ENCODE measurements at regions not wholly inside any gene's neighbourhood (a gene's known extent, or its start where the extent isn't known, plus 50 kb on each side); places are given as distances from the start of the nearest gene placed in this dataset.
"Not testable (repeated sequence)": the region's sequence is repeated elsewhere in the genome, so short reads cannot be mapped to it uniquely, and the experiment has no call there.

DNA sequence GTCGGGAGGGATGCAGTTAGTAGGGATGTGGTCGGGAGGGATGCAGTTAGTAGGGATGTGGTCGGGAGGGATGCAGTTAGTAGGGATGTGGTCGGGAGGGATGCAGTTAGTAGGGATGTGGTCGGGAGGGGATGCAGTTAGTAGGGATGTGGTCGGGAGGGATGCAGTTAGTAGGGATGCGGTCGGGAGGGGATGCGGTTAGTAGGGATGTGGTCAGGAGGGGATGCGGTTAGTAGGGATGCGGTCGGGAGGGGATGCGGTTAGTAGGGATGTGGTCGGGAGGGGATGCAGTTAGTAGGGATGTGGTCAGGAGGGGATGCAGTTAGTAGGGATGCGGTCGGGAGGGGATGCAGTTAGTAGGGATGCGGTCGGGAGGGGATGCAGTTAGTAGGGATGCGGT, 96.2 kb downstream of the BDH1 start:
- DNase-seq (ENCODE audit: low read depth): not testable (repeated sequence)

DNA sequence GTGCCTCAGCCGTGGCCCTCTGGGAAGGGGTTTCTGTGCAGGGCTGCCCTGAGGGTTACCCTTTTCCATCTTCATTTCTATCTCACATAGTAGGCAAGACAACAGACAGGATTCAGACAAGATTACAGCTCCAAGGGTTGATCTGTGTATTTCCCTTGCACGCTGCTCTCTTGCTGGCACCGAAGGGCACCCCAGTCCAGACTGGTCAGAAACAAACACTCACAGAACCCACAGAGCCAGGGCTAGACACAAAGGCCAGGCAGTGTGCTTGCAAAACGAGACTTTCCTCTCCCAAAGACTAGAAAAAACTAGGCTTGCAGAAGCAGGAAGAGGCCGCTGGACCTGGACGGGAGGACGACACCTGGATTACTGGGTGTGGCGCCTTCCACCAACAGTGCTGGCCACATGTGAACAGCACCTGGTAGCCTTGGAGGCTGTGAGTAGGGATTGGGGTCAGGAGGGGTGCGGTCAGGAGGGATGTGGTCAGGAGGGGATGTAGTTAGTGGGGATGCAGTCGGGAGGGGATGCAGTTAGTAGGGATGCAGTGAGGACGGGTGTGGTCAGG, 96.8 kb downstream of the BDH1 start:
- DNase-seq (ENCODE audit: low read depth): no peak

DNA sequence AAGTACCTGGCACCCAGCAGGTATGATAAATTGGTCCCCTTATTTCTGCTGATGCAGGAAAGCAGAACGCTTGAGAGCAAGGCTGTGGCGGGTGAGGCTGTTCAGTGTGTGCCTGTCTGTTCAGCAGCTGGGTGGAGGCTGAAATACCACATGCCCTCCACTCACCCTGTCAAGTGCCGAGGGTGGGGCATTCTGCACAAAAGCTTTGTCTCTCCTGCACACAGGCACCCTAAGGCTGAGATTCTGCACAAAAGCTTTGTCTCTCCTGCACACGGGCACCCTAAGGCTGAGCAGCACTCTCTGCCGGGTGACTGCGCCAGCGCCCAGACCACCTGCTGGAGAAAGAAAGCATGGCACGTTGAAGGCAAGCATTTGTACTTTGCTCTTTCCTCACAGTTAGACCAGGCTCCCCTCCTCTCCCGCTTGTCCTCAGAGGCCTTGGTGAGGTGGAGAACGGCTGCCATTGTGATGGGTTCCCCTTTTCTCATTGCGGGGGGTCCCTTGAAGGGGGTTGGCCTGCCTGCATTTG, 97.5 kb downstream of the BDH1 start:
- DNase-seq (ENCODE audit: low read depth): no peak

DNA sequence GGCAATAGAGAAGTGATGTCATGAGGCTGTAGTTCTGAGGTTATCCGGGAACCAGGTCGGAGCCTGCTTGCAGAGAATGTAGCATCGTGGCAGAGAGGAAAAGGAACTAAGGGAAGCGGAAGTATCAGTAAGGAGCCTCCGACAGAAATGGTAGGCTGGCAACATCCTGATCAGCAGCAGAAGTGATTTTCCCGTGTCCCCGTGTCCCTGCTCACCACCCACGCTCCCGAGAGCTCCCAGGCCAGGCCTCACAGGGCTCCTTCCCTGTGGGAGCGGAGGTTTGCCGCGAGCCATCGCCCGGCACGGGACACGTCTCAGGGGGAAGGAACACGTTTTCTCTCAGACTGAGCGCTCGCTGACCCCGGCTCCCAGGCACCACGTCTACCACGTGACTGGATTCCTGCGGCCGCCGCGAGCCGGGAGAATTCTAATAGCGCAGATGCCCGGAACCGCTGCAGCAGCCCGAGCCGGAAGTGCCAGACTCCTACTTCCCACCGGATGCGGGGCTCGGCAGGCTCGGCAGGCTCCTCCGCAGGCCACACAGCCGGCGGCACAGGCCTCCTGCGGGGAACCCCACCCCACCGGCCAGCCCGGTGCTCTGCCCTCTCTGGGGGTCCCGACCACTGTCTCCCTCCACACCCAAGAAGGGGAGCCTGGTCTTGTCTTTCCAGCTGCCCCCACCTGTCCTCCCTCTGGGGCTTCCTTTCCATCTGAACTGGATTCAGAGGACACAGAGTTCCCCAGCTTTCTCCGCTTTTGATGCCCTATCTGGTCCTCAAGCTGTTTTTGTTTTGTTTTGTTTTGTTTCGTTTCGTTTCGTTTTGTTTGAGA, 99.3 kb downstream of the BDH1 start:
- peak; percentile 86 for DNase-seq (ENCODE audit: low read depth)

DNA sequence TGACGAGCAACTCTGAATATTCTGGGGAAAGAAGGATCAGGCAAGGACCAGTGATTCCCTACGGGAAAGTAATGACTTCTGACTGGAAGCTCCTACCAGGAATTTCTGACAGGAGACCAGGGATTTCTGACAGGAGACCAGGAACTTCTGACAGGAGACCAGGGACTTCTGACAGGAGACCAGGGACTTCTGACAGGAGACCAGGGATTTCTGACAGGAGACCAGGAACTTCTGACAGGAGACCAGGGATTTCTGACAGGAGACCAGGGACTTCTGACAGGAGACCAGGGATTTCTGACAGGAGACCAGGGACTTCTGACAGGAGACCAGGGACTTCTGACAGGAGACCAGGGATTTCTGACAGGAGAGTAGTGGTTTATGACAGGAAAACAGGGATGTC, 100.9 kb downstream of the BDH1 start:
- DNase-seq (ENCODE audit: low read depth): not testable (repeated sequence)

DNA sequence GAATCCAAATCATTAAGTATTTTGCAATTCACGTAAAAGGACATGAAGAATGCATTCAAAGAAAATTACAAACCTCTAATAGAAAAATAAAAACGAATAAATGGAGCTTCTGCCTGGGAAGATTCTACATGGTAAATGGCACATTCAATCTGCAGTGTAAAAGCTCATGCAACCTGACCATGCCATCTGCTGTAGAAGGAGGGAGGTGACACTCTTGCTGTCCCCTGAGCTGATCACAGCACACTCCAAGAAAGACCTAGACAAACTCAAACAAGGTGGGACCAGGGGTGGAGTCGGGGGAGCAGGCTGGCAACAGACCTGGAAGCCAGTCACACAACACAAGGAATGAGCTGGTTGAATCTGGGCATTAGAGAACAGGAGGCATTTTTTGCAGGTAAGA, 101.8 kb downstream of the BDH1 start:
- DNase-seq (ENCODE audit: low read depth): no peak

DNA sequence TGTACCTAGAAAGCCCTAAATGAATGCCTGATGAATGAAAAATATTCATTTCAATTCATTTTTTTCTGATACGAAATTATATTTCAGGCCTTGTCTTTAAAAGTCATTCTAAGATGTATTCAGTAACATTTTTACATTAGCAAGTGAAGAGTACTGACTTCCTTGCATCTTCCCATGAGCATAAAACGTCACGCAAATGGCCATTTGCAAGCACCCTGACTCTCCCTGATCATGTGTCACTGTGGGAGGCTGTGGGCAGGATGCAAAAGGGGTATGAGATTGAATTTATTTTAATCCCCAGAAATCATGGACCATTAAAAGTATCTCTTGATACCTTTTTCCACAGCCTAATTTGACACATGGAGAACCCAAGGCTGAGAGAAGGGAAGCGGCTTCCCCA, 105.0 kb downstream of the BDH1 start:
- no peak for DNase-seq (ENCODE audit: low read depth)

DNA sequence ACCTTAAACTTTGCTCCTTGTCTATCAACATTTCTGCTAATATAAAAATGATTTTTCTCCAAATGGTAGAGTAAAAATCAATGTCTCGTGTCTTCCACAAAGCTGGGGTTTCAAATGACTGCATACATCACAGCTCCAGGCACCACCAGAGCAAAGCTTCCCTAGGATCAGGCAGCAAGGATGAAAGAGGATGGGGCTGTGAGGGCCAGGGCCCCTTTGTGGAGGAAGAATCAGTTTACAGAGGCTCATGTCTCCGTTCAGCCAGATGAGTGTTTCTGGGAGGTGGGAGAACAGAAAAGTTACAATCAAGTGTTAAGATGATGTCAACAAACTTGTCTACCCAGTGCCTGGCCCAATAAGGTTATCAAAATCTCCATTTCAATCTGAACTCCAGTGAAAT, 105.5 kb downstream of the BDH1 start:
- no peak for DNase-seq (ENCODE audit: low read depth)

DNA sequence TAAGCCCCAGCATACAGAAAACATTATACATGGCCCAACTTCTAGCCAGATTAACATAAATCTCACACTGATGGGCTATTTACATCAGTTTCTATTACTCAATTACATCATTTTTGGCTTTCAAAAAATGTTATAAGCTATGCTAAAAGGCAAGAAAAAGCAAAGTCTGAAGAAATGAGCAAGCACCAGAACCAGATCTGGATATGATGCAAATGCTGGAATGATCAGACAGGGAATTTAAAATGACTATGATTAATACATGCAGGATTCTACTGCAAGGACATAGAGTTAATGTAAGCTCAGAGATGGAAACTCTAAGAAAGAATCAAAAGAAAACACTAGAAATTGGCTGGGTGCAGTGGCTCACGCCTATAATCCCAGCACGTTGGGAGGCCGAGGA, 106.6 kb downstream of the BDH1 start:
- peak; percentile 36 for DNase-seq (ENCODE audit: low read depth)

DNA sequence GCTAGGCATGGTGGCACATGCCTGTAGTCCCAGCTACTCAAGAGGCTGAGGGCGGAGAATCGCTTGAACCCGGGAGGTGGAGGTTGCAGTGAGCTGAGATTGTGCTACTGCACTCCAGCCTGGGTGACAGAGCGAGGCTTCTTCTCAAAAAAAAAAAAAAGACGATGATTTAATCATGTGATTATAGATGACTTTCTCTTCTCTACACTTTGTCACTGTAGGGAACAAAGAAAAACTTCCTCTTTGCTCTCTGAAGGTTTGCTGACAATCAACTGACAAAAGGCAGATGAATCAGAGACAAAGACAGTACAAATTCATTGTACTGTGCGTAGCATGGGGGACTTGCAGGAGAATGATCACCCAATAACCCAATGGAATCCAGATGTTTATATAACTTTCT, 108.0 kb downstream of the BDH1 start:
- not testable (repeated sequence) for DNase-seq (ENCODE audit: low read depth)

DNA sequence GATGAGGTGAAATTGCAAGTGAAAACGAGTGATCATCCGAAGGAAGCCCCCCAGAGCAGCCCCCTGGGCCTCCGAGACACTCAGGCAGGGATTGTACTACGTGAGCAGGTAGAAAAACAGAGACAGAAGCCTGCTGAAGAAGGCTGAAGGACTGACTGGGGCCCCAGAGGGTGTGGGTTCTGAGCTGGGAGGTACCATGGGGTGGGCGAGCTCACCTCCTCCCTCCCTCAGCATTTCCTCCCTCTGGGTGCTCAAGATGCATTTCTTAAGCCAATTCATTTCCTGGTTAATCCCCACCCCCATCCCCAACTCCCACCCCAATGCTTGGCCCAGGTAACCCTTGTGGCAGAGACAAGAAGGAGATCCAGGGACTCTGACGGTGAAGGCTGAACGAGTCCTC, 108.7 kb downstream of the BDH1 start:
- no peak for DNase-seq (ENCODE audit: low read depth)

DNA sequence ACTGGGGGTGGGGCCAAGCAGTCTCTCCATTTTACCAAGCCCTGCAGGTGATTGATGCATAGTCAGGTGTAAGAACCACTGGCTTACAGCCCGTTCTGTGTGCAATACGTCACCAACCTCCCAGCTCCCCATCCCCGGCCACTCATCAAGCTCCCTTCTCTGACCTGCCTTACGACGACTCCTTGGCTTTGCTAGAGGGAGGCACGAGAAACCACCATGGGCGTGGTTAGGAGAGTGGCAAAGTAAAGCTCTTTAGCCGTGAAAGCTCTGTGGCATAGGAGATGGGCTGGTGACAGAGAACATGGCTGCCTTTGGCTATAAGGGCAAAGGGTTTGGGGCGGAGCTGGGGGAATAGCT, 109.1 kb downstream of the BDH1 start:
- DNase-seq (ENCODE audit: low read depth): no peak

DNA sequence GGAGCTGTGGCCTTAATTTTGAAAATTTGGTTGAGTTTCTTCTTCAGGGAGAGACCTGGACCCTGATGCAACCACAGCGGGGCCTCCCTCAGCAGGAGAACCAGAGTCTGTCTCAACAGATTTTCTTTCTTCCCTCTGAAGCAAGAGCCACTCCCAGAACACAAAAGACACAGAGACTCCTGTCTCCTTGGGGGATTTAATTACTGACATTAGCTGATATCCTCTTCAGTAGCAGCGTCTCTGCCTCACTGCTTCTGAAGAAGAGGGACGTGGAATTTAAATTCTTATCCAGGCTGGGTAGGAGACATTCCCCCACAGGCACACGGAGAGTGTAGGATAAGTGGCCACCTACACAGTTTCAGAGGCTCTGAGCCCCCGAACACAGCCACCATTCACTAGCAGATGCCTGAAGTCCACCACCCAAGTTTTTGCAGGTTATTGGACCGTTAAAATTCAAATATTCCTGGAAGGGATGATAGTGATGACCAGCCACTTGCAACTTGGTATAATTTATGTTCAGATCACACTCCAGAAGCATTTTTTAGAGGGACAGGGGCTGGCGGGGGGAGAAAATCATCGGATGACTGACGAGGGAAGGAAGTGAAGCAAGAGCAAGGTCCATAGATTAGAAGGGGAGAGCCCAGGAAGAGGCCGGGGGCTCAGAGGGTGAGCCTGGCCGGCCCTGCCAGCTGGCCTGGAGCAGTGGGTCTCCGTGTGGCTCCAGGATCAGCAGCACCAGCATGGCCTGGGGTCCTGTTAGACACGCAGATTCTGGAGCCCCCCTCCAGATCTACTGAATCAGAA, 109.7 kb downstream of the BDH1 start:
- DNase-seq (ENCODE audit: low read depth): no peak

DNA sequence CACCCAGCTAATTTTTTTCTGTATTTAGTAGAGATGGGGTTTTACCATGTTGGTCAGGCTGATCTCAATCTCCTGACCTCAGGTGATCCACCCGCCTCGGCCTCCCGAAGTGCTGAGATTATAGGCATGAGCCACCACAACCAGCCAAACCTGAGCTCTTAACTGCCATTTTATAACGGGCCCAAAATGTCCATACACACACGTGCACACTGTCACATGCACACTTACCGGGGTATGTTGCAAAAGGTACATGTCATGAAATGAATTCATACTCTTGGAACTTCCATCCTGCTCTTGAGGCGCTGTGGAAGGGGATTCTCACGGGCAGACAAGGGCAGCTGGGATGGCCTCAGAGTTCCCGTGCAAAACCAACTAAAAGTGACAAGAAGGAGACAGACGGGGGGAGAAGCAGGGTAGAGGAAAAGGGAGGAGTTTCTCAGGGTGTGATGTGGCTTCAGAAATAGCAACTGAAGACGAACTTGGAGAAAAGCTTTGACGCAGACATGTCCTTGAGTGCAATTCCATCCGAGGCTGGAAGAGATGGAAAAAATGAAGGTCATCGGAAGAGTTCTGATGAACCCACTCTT, 110.9 kb downstream of the BDH1 start:
- DNase-seq (ENCODE audit: low read depth): no peak

DNA sequence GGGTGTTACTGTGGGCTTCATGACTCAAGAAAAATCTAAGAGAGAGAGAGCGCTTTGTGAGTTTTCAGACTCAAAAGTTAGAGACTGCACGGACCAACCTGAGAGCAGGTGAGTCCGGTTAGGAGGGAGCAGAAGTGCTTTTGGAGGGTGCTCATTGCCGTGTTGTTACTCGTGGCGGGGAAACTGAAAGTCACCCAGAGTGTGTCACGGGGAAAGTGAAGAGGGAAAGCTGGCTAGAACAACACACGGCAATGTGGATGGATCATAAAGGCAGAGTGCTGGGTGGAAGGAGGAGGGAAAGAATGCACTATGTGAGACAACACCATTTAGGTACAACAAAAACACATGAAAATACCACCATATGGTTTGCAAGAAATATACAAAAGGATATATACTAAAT, 112.3 kb downstream of the BDH1 start:
- DNase-seq (ENCODE audit: low read depth): no peak

DNA sequence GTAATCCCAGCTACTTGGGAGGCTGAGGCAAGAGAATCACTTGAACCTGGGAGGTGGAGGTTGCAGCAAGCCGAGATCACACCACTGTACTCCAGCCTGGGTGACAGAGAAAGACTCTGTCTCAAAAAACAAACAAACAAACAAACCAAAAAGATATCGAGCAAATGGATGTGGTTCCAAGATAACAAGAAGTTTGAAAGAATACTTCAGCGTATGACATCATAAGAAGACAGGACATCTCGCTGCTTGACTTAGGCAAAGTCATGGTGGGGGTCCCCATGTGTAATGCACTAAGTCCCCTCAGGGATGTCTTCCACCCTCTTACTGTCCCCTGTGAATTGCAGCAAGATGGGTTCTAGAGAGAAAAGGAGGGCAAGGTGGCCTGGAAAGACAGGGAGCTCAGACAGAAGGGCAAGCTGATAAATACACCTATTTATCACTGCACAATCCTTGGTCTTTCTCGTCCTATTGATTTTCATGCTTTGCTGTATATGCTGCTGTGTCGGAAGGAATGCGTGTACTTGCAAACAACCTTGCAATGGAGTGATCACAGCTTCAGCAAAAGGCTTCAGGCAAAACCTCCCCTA, 115.0 kb downstream of the BDH1 start:
- DNase-seq (ENCODE audit: low read depth): no peak

DNA sequence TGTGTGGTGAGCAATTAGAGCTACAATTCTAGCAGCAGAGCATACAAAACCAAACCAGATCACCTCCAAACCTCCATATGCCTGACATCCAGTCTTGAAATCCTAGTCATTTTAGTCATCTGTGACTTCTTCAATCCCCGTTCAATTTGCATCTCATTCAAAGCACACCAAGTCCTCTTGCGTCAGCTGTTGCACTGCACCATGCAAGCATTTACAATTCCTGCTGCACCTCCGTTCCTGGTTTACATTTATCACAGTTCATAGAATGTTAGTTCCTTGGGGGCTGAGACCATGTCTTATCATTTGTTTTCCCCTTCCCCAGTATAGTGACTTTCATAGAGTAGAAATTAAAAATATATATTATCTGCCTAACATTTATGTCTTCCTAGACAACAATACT, 116.9 kb downstream of the BDH1 start:
- DNase-seq (ENCODE audit: low read depth): no peak

DNA sequence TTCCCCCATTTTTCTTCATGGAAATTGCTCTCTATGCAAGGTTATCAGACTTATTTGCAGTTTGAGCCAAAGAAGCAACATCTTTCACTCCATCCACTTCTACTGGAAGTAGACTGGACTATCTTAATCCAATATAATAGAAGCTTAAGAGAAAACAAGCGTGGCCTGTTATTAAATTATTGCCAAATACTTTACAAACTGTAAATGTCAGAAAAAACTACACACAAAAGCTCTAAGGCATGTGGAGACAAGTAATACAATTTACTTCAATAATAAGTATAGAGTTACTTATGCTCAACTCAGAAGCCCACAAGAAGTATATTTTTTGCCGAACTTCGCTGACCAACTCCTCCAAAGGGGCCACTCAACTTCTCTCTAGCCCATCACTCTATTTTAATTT, 120.3 kb downstream of the BDH1 start:
- DNase-seq (ENCODE audit: low read depth): no peak

DNA sequence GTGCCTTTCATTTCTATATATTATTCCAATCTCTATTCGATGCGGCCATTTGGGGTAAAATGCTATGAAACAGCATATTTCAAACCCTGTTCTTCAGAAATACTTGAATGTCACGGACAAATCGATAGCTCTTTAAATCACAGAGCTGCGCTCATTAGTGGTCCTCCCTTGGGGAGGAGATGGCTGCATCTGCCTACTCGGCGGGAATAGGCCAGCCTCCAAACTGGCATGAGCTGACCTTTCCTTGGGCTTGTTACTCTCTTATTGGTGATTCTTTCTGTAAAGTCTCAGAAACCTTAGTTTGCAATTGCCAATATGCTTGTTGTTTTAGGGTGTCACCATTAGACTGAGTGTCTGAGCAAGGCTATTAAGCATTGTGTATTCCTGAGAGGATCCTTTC, 120.9 kb downstream of the BDH1 start:
- DNase-seq (ENCODE audit: low read depth): no peak

DNA sequence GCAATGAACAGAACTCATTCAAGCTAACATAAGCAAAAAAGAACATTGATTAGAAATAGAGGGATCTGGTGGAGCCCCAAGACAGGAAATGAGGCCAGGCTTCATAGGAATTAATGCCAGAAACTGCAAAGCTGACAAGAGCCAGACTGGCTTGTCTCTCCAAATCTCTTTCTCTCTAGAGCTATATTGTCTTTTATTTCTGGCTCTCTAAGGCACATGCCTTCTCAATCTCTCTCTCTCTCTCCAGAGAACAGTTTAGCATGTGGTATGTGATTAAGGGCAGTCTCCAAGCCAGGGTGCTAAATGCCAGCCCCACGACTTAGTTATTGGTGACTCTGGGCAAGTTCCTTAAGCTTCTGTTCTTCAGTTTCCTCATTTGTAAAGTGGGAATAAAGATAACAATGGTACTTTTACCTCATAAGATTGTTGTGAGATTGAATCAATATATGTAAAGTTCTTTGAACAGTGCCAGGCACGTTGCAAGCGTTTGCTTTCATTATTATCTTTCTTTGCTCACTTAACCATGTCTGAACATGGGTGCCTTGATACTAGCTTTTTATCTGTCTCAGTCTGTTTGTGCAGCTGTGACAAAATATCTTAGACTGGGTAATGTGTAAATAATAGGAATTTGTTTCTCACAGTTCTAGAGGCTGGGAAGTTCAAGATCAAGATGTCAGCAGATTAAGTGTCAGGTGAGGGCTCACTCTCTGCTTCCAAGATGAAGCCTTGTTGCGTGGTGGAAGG, 123.2 kb downstream of the BDH1 start:
- no peak for DNase-seq (ENCODE audit: low read depth)

DNA sequence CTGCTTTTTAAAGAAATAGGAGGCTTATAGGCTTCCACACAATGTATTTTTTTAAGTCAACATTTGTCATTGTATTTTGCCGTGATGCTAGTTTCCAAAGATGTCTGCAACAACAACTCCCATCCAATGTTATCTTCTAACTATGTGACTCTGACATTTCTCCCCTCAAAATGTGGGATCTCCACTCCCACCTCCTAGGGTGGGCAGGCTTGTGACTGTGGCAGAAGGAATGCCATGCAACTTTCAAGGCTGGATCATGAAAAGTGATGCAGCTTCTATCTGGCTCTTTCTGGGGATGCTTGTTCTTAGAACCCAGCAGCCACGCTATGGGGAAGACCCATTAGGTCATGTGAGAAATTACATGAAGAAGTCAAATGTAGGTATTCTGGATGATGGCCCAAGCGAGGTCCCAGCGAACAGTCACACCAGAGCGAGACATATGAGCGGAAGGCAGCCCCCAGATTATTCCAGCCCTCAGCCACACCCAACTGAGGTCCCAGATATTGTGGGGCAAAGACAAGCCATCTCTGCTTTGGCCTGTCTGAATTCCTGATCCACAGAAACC, 124.3 kb downstream of the BDH1 start:
- peak; percentile 40 for DNase-seq (ENCODE audit: low read depth)

Measured in amniotic epithelial cell (primary cell).